ENCODE measurements at regions not wholly inside any gene's neighbourhood (a gene's known extent, or its start where the extent isn't known, plus 50 kb on each side); places are given as distances from the start of the nearest gene placed in this dataset.

DNA sequence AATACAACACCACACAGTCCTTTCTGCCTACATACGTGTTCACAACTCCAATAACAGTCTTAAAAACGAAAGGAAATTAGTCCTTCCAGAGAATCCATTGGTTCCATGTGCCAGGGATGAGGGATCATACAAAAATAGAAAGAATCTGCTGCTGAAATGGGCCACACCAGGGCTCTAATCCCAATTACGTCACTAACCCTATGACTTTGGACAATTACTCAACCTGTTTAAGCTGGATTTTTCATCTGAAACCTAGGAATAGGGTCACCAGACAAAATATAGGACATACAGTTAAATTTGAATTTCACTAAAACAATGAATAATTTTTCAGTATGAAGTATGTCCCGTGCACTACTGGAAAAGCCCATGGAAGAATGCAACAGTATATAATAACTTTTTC lies 264.7 kb downstream of the YTHDC2 start:
- TF ChIP-seq, protein P1, sequence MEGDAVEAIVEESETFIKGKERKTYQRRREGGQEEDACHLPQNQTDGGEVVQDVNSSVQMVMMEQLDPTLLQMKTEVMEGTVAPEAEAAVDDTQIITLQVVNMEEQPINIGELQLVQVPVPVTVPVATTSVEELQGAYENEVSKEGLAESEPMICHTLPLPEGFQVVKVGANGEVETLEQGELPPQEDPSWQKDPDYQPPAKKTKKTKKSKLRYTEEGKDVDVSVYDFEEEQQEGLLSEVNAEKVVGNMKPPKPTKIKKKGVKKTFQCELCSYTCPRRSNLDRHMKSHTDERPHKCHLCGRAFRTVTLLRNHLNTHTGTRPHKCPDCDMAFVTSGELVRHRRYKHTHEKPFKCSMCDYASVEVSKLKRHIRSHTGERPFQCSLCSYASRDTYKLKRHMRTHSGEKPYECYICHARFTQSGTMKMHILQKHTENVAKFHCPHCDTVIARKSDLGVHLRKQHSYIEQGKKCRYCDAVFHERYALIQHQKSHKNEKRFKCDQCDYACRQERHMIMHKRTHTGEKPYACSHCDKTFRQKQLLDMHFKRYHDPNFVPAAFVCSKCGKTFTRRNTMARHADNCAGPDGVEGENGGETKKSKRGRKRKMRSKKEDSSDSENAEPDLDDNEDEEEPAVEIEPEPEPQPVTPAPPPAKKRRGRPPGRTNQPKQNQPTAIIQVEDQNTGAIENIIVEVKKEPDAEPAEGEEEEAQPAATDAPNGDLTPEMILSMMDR (IDR thresholded peaks at IDR 0.05), result no peak
- TF ChIP-seq POLR2A (IDR thresholded peaks at IDR 0.05), result no peak
